ENCODE measurements at regions not wholly inside any gene's neighbourhood (a gene's known extent, or its start where the extent isn't known, plus 50 kb on each side); places are given as distances from the start of the nearest gene placed in this dataset.

GRCh38 chr3:76699846-76700245, 340.1 kb upstream of the ROBO2 start:
- BruUV-seq (replicated peaks), result no TSS peak
- Histone ChIP-seq H3K4me1 (ENCODE audit: control insufficient read depth, insufficient read depth, low read length) (no peaks in the 10 kb centered on the region), H3K36me3 (ENCODE audit: control insufficient read depth, insufficient read depth, low read length) (no peaks in the 10 kb centered on the region), H3K4me3 (ENCODE audit: low read depth in 2 of 2, low read length in 2 of 2) (no peak overlapping the region), H3K27ac (ENCODE audit: low read length) (no peak overlapping the region), H3K9me3 (ENCODE audit: control insufficient read depth, insufficient read depth, low read depth, low read length) (no peaks in the 10 kb centered on the region), H3K27me3 (ENCODE audit: control insufficient read depth, insufficient read depth, low read length) (no peaks in the 10 kb centered on the region)
- TF ChIP-seq CTCF (IDR thresholded peaks at IDR 0.05) (no peak), REST (IDR thresholded peaks at IDR 0.05; ENCODE audit: insufficient read depth in 1 of 2, low read depth in 2 of 2, low read length in 1 of 2) (no peak), POLR2AphosphoS5 (IDR thresholded peaks at IDR 0.05; ENCODE audit: low read depth, low read length) (no peak)
- in situ Hi-C loops (cut with HindIII; ENCODE audit: low pct_unique_long_range_greater_than_20kb, low sequenced_read_pairs), result no loop called here
- ChIA-PET CTCF (no interaction called here), POLR2A (no interaction called here)
- DNase-seq (ENCODE audit: low read depth, low spot score) (no peak), ATAC-seq (no peak)
- intact Hi-C loops (cut with micrococcal nuclease; ENCODE audit: unreplicated experiment), result no loop called here

DNA sequence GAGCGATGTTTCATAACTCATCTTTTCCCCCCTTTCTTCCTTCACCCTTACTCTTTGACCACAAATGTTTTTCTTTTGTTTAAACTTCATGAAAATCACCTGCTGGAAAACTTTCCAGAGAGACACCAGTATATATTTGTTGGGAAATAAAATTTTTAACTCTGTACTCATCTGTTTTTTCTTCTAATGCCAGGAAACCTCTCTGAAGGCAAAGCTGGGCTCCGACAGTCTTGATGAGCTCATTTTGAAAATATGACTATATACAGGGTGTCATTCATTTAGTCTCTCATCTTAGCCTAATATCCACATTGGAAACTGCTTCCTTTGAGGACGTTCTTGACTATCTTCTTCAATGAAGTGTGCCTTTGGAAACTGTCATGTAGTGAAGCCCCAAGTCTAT, 339.6 kb upstream of the ROBO2 start:
- ATAC-seq (no peak), DNase-seq (ENCODE audit: low read depth, low spot score) (no peak)
- H3K36me3 ChIP-seq (ENCODE audit: control insufficient read depth, insufficient read depth, low read length), result no peaks in the 10 kb centered on the region
- no TSS peak for BruUV-seq (replicated peaks)
- no peaks in the 10 kb centered on the region for H3K9me3 ChIP-seq (ENCODE audit: control insufficient read depth, insufficient read depth, low read depth, low read length)
- intact Hi-C loops (cut with micrococcal nuclease; ENCODE audit: unreplicated experiment) (no loop called here), in situ Hi-C loops (cut with HindIII; ENCODE audit: low pct_unique_long_range_greater_than_20kb, low sequenced_read_pairs) (no loop called here)
- TF ChIP-seq REST (IDR thresholded peaks at IDR 0.05; ENCODE audit: insufficient read depth in 1 of 2, low read depth in 2 of 2, low read length in 1 of 2), result no peak
- no peak for TF ChIP-seq CTCF (IDR thresholded peaks at IDR 0.05)
- TF ChIP-seq POLR2AphosphoS5 (IDR thresholded peaks at IDR 0.05; ENCODE audit: low read depth, low read length), result no peak
- no peak for TF ChIP-seq SIN3A (IDR thresholded peaks at IDR 0.05; ENCODE audit: borderline replicate concordance, insufficient read depth, low read depth, low read length)
- TF ChIP-seq TCF7L2 (IDR thresholded peaks at IDR 0.05; ENCODE audit: low read depth, low read length), result no peak
- ChIA-PET CTCF (no interaction called here), POLR2A (no interaction called here)
- H3K4me1 ChIP-seq (ENCODE audit: control insufficient read depth, insufficient read depth, low read length), result no peaks in the 10 kb centered on the region
- no peak overlapping the region for H3K4me3 ChIP-seq (ENCODE audit: low read depth in 2 of 2, low read length in 2 of 2)
- H3K27me3 ChIP-seq (ENCODE audit: control insufficient read depth, insufficient read depth, low read length), result no peaks in the 10 kb centered on the region
- H3K27ac ChIP-seq (ENCODE audit: low read length), result no peak overlapping the region

All from Panc1 (cell line).